Erythroblast (primary cell): ENCODE measurements at regions not wholly inside any gene's neighbourhood (a gene's known extent, or its start where the extent isn't known, plus 50 kb on each side); places are given as distances from the start of the nearest gene placed in this dataset.
"Not testable (repeated sequence)": the region's sequence is repeated elsewhere in the genome, so short reads cannot be mapped to it uniquely, and the experiment has no call there.

Experiments
- DNase-seq, 2 experiments: peaks; one replicate each; lab custom pipeline; 2025; lab: John Stamatoyannopoulos, UW
- GATA1 ChIP-seq: IDR thresholded peaks from 2 replicates; pipeline ENCODE4 v1.6.1; 2011; ENCODE audit warnings: low read depth, mild to moderate bottlenecking, control low read depth, low read length, moderate library complexity
- POLR2A ChIP-seq: IDR thresholded peaks from 2 replicates; pipeline ENCODE4 v1.6.1; 2011; ENCODE audit warnings: mild to moderate bottlenecking, low read length

GRCh38 chr6:140346428-140346827 is 972.0 kb upstream of the CITED2 start:
- no peak for DNase-seq
- TF ChIP-seq POLR2A = no peak
- no peak for TF ChIP-seq GATA1

- TF ChIP-seq POLR2A (no peak), GATA1 (no peak)
- no peak for DNase-seq
Observed at GRCh38 chr6:140345935-140346334, 971.5 kb upstream of the CITED2 start.

GRCh38 chr6:140344142-140344913 is 969.9 kb upstream of the CITED2 start:
- TF ChIP-seq POLR2A (no peak), GATA1 (no peak)
- DNase-seq = no peak

GRCh38 chr6:140343128-140343527 is 968.7 kb upstream of the CITED2 start:
- no peak for DNase-seq
- no peak for TF ChIP-seq GATA1

- no peak for DNase-seq
- TF ChIP-seq GATA1 (no peak), POLR2A (no peak)
Observed at GRCh38 chr6:140341272-140341671, 966.8 kb upstream of the CITED2 start.

GRCh38 chr6:140340795-140341194 is 966.3 kb upstream of the CITED2 start:
- DNase-seq = no peak
- no peak for TF ChIP-seq GATA1
- TF ChIP-seq POLR2A = no peak

- not testable (repeated sequence) for DNase-seq
Observed at GRCh38 chr6:140339084-140339483, 964.6 kb upstream of the CITED2 start.

- no peak for DNase-seq
- TF ChIP-seq GATA1 (no peak), POLR2A (no peak)
Observed at GRCh38 chr6:140321891-140322290, 947.4 kb upstream of the CITED2 start.

- no peak for TF ChIP-seq POLR2A
- TF ChIP-seq GATA1 = no peak
- DNase-seq = no peak
Observed at GRCh38 chr6:140320081-140321080, 945.9 kb upstream of the CITED2 start.

GRCh38 chr6:140319209-140319608 is 944.8 kb upstream of the CITED2 start:
- TF ChIP-seq GATA1 (no peak), POLR2A (no peak)
- DNase-seq = no peak

GRCh38 chr6:140318408-140318807 is 944.0 kb upstream of the CITED2 start:
- DNase-seq = no peak
- TF ChIP-seq GATA1 = no peak
- TF ChIP-seq POLR2A = no peak

- TF ChIP-seq POLR2A = no peak
- TF ChIP-seq GATA1 = no peak
- DNase-seq = no peak
Observed at GRCh38 chr6:140317950-140318349, 943.5 kb upstream of the CITED2 start.

GRCh38 chr6:140316966-140317365 is 942.5 kb upstream of the CITED2 start:
- TF ChIP-seq GATA1 (no peak), POLR2A (no peak)
- no peak for DNase-seq

- no peak for TF ChIP-seq POLR2A
- DNase-seq = no peak
Observed at GRCh38 chr6:140314682-140315081, 940.2 kb upstream of the CITED2 start.
